ENCODE measurements at regions not wholly inside any gene's neighbourhood (a gene's known extent, or its start where the extent isn't known, plus 50 kb on each side); places are given as distances from the start of the nearest gene placed in this dataset.

GRCh38 chr6:78427386-78427785, 440.0 kb upstream of the IRAK1BP1 start:
- H3K4me2 ChIP-seq (ENCODE audit: extremely low read depth, insufficient read depth, low read length) = no peak overlapping the region
- H3K9ac ChIP-seq (ENCODE audit: insufficient read depth, low read length) = no peak overlapping the region
- H2AFZ ChIP-seq (ENCODE audit: low read length) = no peak overlapping the region
- H3K9me3 ChIP-seq (ENCODE audit: control insufficient read depth, insufficient read depth, low read depth, low read length) = no peaks in the 10 kb centered on the region
- no peaks in the 10 kb centered on the region for H3K79me2 ChIP-seq (ENCODE audit: control insufficient read depth, insufficient read depth, low read length)
- no peaks in the 10 kb centered on the region for H3K36me3 ChIP-seq (ENCODE audit: control insufficient read depth, insufficient read depth, low read length)
- no peaks in the 10 kb centered on the region for H4K20me1 ChIP-seq (ENCODE audit: control insufficient read depth, extremely low read depth, insufficient read depth, low read length)
- H3K4me3 ChIP-seq (replicated peaks in 1 of 4; ENCODE audit: control extremely low read depth in 1 of 4, insufficient read depth in 1 of 4, low read depth in 3 of 4, low read length in 4 of 4) = no peak overlapping the region
- no peak overlapping the region for H3K27ac ChIP-seq (ENCODE audit: insufficient read depth, low read length)
- H3K4me1 ChIP-seq (ENCODE audit: control insufficient read depth, extremely low read depth, insufficient read depth, low read length) = no peaks in the 10 kb centered on the region
- TF ChIP-seq, protein P1, sequence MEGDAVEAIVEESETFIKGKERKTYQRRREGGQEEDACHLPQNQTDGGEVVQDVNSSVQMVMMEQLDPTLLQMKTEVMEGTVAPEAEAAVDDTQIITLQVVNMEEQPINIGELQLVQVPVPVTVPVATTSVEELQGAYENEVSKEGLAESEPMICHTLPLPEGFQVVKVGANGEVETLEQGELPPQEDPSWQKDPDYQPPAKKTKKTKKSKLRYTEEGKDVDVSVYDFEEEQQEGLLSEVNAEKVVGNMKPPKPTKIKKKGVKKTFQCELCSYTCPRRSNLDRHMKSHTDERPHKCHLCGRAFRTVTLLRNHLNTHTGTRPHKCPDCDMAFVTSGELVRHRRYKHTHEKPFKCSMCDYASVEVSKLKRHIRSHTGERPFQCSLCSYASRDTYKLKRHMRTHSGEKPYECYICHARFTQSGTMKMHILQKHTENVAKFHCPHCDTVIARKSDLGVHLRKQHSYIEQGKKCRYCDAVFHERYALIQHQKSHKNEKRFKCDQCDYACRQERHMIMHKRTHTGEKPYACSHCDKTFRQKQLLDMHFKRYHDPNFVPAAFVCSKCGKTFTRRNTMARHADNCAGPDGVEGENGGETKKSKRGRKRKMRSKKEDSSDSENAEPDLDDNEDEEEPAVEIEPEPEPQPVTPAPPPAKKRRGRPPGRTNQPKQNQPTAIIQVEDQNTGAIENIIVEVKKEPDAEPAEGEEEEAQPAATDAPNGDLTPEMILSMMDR (conservative IDR thresholded peaks at IDR 0.05 in 1 of 2, IDR thresholded peaks at IDR 0.05 in 1 of 2; ENCODE audit: low read depth in 1 of 2, low read length in 2 of 2) = no peak
- TF ChIP-seq EZH2 (IDR thresholded peaks at IDR 0.05; ENCODE audit: low read length, missing control alignments) = no peak
- DNase-seq (ENCODE audit: low read depth in 2 of 2) = no peak
- H3K27me3 ChIP-seq (ENCODE audit: control insufficient read depth, insufficient read depth, low read length) = no peaks in the 10 kb centered on the region

GRCh38 chr6:78430521-78430920, 436.8 kb upstream of the IRAK1BP1 start:
- Histone ChIP-seq H3K4me2 (ENCODE audit: extremely low read depth, insufficient read depth, low read length) (no peak overlapping the region), H3K4me3 (replicated peaks in 1 of 4; ENCODE audit: control extremely low read depth in 1 of 4, insufficient read depth in 1 of 4, low read depth in 3 of 4, low read length in 4 of 4) (no peak overlapping the region), H3K4me1 (ENCODE audit: control insufficient read depth, extremely low read depth, insufficient read depth, low read length) (no peaks in the 10 kb centered on the region), H3K27me3 (ENCODE audit: control insufficient read depth, insufficient read depth, low read length) (no peaks in the 10 kb centered on the region), H3K27ac (ENCODE audit: insufficient read depth, low read length) (no peak overlapping the region), H3K9ac (ENCODE audit: insufficient read depth, low read length) (no peak overlapping the region), H2AFZ (ENCODE audit: low read length) (no peak overlapping the region), H4K20me1 (ENCODE audit: control insufficient read depth, extremely low read depth, insufficient read depth, low read length) (no peaks in the 10 kb centered on the region), H3K9me3 (ENCODE audit: control insufficient read depth, insufficient read depth, low read depth, low read length) (no peaks in the 10 kb centered on the region), H3K36me3 (ENCODE audit: control insufficient read depth, insufficient read depth, low read length) (no peaks in the 10 kb centered on the region), H3K79me2 (ENCODE audit: control insufficient read depth, insufficient read depth, low read length) (no peaks in the 10 kb centered on the region)
- DNase-seq (ENCODE audit: low read depth in 2 of 2) = no peak
- TF ChIP-seq EZH2 (IDR thresholded peaks at IDR 0.05; ENCODE audit: low read length, missing control alignments) = no peak
- TF ChIP-seq, protein P1 (conservative IDR thresholded peaks at IDR 0.05 in 1 of 2, IDR thresholded peaks at IDR 0.05 in 1 of 2; ENCODE audit: low read depth in 1 of 2, low read length in 2 of 2) = no peak

DNA sequence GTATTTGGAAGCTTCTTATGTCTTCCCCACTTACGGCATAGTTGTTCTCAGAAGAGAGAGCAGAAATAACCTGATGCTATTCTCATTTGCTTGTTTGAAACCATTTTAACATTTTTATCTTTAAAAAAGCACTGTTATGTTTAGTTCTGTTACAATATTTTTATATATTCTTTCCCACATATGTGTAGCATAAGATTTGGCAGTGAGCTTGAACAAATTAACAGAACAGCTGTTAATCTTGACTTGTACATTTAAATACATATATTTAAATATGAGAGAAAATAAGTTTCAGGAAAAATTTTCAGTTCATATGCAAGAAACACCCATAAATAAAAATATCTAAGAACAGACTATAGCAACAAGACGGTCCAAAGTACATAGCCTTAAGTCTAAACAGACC, 431.7 kb upstream of the IRAK1BP1 start:
- Histone ChIP-seq H3K79me2 (ENCODE audit: control insufficient read depth, insufficient read depth, low read length) (no peaks in the 10 kb centered on the region), H3K9me3 (ENCODE audit: control insufficient read depth, insufficient read depth, low read depth, low read length) (no peaks in the 10 kb centered on the region), H3K27me3 (ENCODE audit: control insufficient read depth, insufficient read depth, low read length) (no peaks in the 10 kb centered on the region), H4K20me1 (ENCODE audit: control insufficient read depth, extremely low read depth, insufficient read depth, low read length) (no peaks in the 10 kb centered on the region), H3K9ac (ENCODE audit: insufficient read depth, low read length) (no peak overlapping the region), H3K4me3 (replicated peaks in 1 of 4; ENCODE audit: control extremely low read depth in 1 of 4, insufficient read depth in 1 of 4, low read depth in 3 of 4, low read length in 4 of 4) (no peak overlapping the region), H3K36me3 (ENCODE audit: control insufficient read depth, insufficient read depth, low read length) (no peaks in the 10 kb centered on the region), H3K27ac (ENCODE audit: insufficient read depth, low read length) (no peak overlapping the region), H3K4me1 (ENCODE audit: control insufficient read depth, extremely low read depth, insufficient read depth, low read length) (no peaks in the 10 kb centered on the region), H3K4me2 (ENCODE audit: extremely low read depth, insufficient read depth, low read length) (no peak overlapping the region), H2AFZ (ENCODE audit: low read length) (no peak overlapping the region)
- no peak for TF ChIP-seq EZH2 (IDR thresholded peaks at IDR 0.05; ENCODE audit: low read length, missing control alignments)
- TF ChIP-seq, protein P1 (conservative IDR thresholded peaks at IDR 0.05 in 1 of 2, IDR thresholded peaks at IDR 0.05 in 1 of 2; ENCODE audit: low read depth in 1 of 2, low read length in 2 of 2) = no peak
- DNase-seq (ENCODE audit: low read depth in 2 of 2) = no peak

Data from fibroblast of lung (primary cell).